ENCODE measurements at regions not wholly inside any gene's neighbourhood (a gene's known extent, or its start where the extent isn't known, plus 50 kb on each side); places are given as distances from the start of the nearest gene placed in this dataset.

DNA sequence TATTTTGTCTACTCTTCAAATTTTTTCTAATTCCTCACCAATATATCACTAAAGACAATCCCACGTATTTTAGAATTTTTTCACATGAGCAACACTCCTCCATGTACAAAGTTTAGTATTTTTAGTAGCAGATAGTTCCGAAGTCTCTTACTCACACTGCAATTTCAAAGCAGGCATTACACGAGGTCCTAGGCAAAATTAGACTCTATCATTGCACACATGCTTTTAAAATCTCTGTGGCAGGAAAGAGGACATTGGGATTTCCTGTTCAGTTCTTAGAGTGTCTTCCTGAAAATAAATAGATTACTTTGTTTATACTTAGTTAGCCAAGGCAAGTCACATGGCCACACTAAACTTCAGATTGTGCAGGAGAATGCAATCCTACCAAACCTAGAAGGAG lies 847.7 kb downstream of the ROBO2 start:
- TF ChIP-seq, protein P1, sequence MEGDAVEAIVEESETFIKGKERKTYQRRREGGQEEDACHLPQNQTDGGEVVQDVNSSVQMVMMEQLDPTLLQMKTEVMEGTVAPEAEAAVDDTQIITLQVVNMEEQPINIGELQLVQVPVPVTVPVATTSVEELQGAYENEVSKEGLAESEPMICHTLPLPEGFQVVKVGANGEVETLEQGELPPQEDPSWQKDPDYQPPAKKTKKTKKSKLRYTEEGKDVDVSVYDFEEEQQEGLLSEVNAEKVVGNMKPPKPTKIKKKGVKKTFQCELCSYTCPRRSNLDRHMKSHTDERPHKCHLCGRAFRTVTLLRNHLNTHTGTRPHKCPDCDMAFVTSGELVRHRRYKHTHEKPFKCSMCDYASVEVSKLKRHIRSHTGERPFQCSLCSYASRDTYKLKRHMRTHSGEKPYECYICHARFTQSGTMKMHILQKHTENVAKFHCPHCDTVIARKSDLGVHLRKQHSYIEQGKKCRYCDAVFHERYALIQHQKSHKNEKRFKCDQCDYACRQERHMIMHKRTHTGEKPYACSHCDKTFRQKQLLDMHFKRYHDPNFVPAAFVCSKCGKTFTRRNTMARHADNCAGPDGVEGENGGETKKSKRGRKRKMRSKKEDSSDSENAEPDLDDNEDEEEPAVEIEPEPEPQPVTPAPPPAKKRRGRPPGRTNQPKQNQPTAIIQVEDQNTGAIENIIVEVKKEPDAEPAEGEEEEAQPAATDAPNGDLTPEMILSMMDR (IDR thresholded peaks at IDR 0.05; ENCODE audit: low read depth, low read length, missing control alignments): no peak
- H3K4me3 ChIP-seq (replicated peaks; ENCODE audit: low read depth, low read length): no peak overlapping the region
- no peak for DNase-seq (ENCODE audit: extremely low read depth, low read depth)

DNA sequence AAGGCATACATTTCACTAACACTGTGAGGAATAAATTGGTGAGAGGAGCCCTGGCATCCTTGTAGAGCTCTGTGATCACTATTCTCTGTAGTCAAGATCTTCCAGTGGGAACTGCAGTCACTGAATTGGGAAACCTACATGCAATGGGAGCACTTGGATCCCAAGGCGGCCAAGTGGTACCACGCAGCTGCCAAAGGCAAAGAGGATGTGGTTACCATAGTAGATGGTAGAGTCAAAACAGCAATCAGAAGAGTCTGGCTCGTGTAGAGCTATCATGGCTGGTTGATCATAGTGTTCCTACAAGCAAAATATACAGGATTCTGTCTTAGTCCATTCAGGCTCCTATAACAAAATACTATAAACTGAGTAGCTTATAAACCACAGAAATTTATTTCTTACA lies 849.7 kb downstream of the ROBO2 start:
- no peak overlapping the region for H3K4me3 ChIP-seq (replicated peaks; ENCODE audit: low read depth, low read length)
- TF ChIP-seq, protein P1 (IDR thresholded peaks at IDR 0.05; ENCODE audit: low read depth, low read length, missing control alignments): no peak
- no peak for DNase-seq (ENCODE audit: extremely low read depth, low read depth)

DNA sequence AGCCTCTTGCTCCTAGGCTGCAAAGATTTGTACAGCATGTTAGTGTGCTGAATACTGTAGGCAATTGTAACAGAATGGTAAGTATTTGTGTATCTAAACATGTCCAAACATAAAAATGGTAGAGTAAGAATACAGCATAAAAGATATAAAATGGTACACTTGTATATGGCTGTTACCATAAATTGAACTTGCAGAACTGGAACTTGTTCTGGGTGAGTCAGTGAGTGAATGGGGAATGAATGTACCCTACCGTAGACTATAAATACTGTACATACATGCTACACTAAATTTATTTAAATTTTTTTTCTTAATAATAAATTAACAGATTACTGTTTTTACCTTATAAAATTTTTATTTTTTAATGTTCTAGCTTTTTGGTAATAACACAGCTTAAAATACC lies 858.7 kb downstream of the ROBO2 start:
- no peak for DNase-seq (ENCODE audit: extremely low read depth, low read depth)
- TF ChIP-seq, protein P1 (IDR thresholded peaks at IDR 0.05; ENCODE audit: low read depth, low read length, missing control alignments): no peak
- no peak overlapping the region for H3K4me3 ChIP-seq (replicated peaks; ENCODE audit: low read depth, low read length)

DNA sequence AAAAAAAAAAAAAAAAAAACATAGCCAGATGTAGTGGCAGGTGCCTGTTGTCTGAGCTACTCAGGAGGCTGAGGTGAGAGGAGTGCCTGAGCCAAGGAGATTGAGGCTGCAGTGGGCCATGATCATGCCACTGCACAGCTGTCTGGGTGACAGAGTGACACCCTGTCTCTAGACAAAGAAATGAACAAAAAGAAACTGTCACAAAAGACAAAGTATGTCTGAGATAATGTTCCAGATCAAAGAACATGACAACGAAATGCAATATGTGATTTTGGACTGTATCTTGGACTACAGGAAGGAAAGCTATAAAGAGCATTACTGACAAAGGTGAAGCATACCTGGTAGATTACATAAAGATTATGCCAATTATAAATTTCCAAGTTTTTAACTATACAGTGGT lies 862.8 kb downstream of the ROBO2 start:
- DNase-seq (ENCODE audit: extremely low read depth, low read depth): no peak
- H3K4me3 ChIP-seq (replicated peaks; ENCODE audit: low read depth, low read length): no peak overlapping the region
- TF ChIP-seq, protein P1 (IDR thresholded peaks at IDR 0.05; ENCODE audit: low read depth, low read length, missing control alignments): no peak

DNA sequence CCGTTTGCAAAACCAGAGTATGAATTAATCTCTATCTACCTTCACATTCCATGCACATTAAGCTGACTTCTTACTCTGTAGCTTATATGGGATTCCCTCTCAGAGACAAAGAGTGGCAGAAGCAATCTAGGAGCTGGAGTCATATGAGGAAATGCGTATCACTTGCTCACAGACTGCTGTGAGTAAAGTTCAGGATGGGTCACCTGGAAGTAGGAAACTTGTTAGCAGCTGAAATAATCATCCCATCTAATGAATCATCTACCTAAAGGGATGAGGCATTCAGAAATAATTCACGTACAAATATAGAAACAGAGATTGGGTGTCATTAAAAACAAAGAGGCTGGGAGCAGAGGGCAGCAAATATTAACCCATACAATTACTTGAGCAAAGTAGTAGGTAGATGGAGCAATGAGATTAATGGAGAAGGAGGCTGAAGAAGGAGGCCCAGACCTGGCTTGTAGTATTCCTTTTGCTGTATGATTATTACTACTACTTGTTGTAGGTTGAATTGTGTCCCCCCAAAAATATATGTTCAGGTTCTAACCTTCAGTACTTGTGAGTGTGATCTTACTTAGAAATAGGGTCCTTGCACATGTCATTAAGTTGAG lies 866.3 kb downstream of the ROBO2 start:
- DNase-seq (ENCODE audit: extremely low read depth, low read depth): no peak
- TF ChIP-seq, protein P1 (IDR thresholded peaks at IDR 0.05; ENCODE audit: low read depth, low read length, missing control alignments): no peak
- H3K4me3 ChIP-seq (replicated peaks; ENCODE audit: low read depth, low read length): no peak overlapping the region

DNA sequence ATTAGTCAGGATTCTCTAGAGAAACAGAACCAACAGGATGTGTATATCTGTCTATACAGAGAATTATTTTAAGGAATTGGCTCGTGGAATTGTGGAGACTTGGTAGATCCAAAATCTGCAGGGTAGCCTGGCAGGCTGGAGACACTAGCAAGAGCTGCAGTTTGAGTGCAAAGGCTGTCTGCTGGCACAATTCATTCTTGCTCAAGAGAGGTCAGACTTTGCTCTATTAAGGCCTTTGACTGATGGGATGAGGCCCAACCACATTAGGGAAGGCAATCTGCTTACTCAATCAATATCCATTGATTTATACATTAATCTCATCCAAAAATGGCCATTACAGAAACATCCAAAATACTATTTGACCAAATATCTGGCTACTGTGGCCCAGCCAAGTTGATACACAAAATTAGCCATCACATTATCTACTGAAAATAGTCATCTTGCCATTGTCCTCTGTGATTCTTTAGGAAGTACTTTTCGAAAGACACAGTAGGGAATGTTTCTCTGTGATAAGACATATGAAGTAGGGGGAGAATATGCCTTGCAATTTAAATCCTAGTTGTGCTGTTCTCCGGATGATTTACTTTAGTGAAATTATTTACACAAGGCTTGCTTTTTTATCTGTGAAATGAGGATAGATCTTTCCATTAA lies 873.8 kb downstream of the ROBO2 start:
- TF ChIP-seq, protein P1 (IDR thresholded peaks at IDR 0.05; ENCODE audit: low read depth, low read length, missing control alignments): no peak
- H3K4me3 ChIP-seq (replicated peaks; ENCODE audit: low read depth, low read length): no peak overlapping the region
- DNase-seq (ENCODE audit: extremely low read depth, low read depth): no peak
